ENCODE measurements at regions not wholly inside any gene's neighbourhood (a gene's known extent, or its start where the extent isn't known, plus 50 kb on each side); places are given as distances from the start of the nearest gene placed in this dataset.

- TF ChIP-seq CTCF (IDR thresholded peaks at IDR 0.05; ENCODE audit: insufficient read depth, low read length, poor library complexity, severe bottlenecking): no peak
- H3K4me3 ChIP-seq (replicated peaks; ENCODE audit: low read depth, low read length): no peak overlapping the region
- H3K36me3 ChIP-seq (ENCODE audit: control insufficient read depth, insufficient read depth, low read length): no peaks in the 10 kb centered on the region
- no peak for DNase-seq (ENCODE audit: extremely low read depth, insufficient read length)
- H3K27me3 ChIP-seq (replicated peaks; ENCODE audit: control insufficient read depth, insufficient read depth, low read length): no peaks in the 10 kb centered on the region
Observed at GRCh38 chr14:51328772-51329353, 88.8 kb downstream of the TMX1 start.

- TF ChIP-seq CTCF (IDR thresholded peaks at IDR 0.05; ENCODE audit: insufficient read depth, low read length, poor library complexity, severe bottlenecking): no peak
- H3K36me3 ChIP-seq (ENCODE audit: control insufficient read depth, insufficient read depth, low read length): no peaks in the 10 kb centered on the region
Observed at GRCh38 chr14:51331486-51332367, 91.7 kb downstream of the TMX1 start.

GRCh38 chr14:51333299-51333698 lies 93.3 kb downstream of the TMX1 start:
- TF ChIP-seq CTCF (IDR thresholded peaks at IDR 0.05; ENCODE audit: insufficient read depth, low read length, poor library complexity, severe bottlenecking): no peak
- no peak for DNase-seq (ENCODE audit: extremely low read depth, insufficient read length)
- no peaks in the 10 kb centered on the region for H3K27me3 ChIP-seq (replicated peaks; ENCODE audit: control insufficient read depth, insufficient read depth, low read length)
- no peak overlapping the region for H3K4me3 ChIP-seq (replicated peaks; ENCODE audit: low read depth, low read length)
- no peaks in the 10 kb centered on the region for H3K36me3 ChIP-seq (ENCODE audit: control insufficient read depth, insufficient read depth, low read length)

More at GRCh38 chr14:51331486-51332367, 91.7 kb downstream of the TMX1 start:
- Histone ChIP-seq H3K27me3 (replicated peaks; ENCODE audit: control insufficient read depth, insufficient read depth, low read length) (no peaks in the 10 kb centered on the region), H3K4me3 (replicated peaks; ENCODE audit: low read depth, low read length) (no peak overlapping the region)
- no peak for DNase-seq (ENCODE audit: extremely low read depth, insufficient read length)

- no peak overlapping the region for H3K4me3 ChIP-seq (replicated peaks; ENCODE audit: low read depth, low read length)
- no peak for TF ChIP-seq CTCF (IDR thresholded peaks at IDR 0.05; ENCODE audit: insufficient read depth, low read length, poor library complexity, severe bottlenecking)
- no peak for DNase-seq (ENCODE audit: extremely low read depth, insufficient read length)
- H3K27me3 ChIP-seq (replicated peaks; ENCODE audit: control insufficient read depth, insufficient read depth, low read length): no peaks in the 10 kb centered on the region
- no peaks in the 10 kb centered on the region for H3K36me3 ChIP-seq (ENCODE audit: control insufficient read depth, insufficient read depth, low read length)
Observed at GRCh38 chr14:51333901-51334521, 94.0 kb downstream of the TMX1 start.

- no peak for DNase-seq (ENCODE audit: extremely low read depth, insufficient read length)
- TF ChIP-seq CTCF (IDR thresholded peaks at IDR 0.05; ENCODE audit: insufficient read depth, low read length, poor library complexity, severe bottlenecking): no peak
- no peaks in the 10 kb centered on the region for H3K27me3 ChIP-seq (replicated peaks; ENCODE audit: control insufficient read depth, insufficient read depth, low read length)
- H3K4me3 ChIP-seq (replicated peaks; ENCODE audit: low read depth, low read length): no peak overlapping the region
- H3K36me3 ChIP-seq (ENCODE audit: control insufficient read depth, insufficient read depth, low read length): no peaks in the 10 kb centered on the region
Observed at GRCh38 chr14:51334566-51334965, 94.5 kb downstream of the TMX1 start.

All from GM06990 (cell line).